Mucosa of rectum (tissue), 2 donors: ENCODE measurements at regions not wholly inside any gene's neighbourhood (a gene's known extent, or its start where the extent isn't known, plus 50 kb on each side); places are given as distances from the start of the nearest gene placed in this dataset.
A peak's percentile ranks its signal among the peaks of the same experiment; 100 is the strongest.

ENCODE experiments used
- H3K27ac ChIP-seq, 2 donors: one replicate each; pipeline ENCODE4 v1.7.0; 2013; ENCODE audit warnings: inconsistent platforms in 2 of 2, low read depth in 2 of 2, low read length in 2 of 2
- H3K27me3 ChIP-seq, 2 donors: one replicate each; pipeline ENCODE4 v1.7.0; 2013; ENCODE audit warnings: low read length in 2 of 2; ENCODE audit not compliant: control insufficient read depth in 2 of 2, insufficient read depth in 2 of 2
- H3K36me3 ChIP-seq, 2 donors: one replicate each; pipeline ENCODE4 v1.7.0; 2013; ENCODE audit warnings: low read length in 2 of 2; ENCODE audit not compliant: control insufficient read depth in 2 of 2, insufficient read depth in 2 of 2
- H3K4me1 ChIP-seq, 2 donors: one replicate each; pipeline ENCODE4 v1.7.0; 2013; ENCODE audit warnings: low read length in 2 of 2, mild to moderate bottlenecking in 1 of 2; ENCODE audit not compliant: control insufficient read depth in 2 of 2, insufficient read depth in 2 of 2
- H3K4me3 ChIP-seq, 2 donors: one replicate each; pipeline ENCODE4 v1.7.0; 2013; ENCODE audit warnings: low read length in 2 of 2
- H3K9ac ChIP-seq, 2 donors: one replicate each; pipeline ENCODE4 v1.7.0; 2013; ENCODE audit warnings: low read length in 2 of 2, low read depth in 1 of 2, mild to moderate bottlenecking in 1 of 2
- H3K9me3 ChIP-seq, 2 donors: one replicate each; pipeline ENCODE4 v1.7.0; 2013; ENCODE audit warnings: low read length in 2 of 2; ENCODE audit not compliant: control insufficient read depth in 2 of 2
- donor health status: healthy.
- donor health status: Normal muscosa, but diverticular disease.

- Histone ChIP-seq H3K4me1 (peaks cover 3 to 6% of the 10 kb centered on the region in 2 donors), H3K27me3 (peaks cover 5 to 20% of the 10 kb centered on the region in 2 donors), H3K4me3 (peak overlapping the region; percentile 88 to 90), H3K9ac (peak overlapping the region; percentile 78), H3K36me3 (no peaks in the 10 kb centered on the region), H3K9me3 (no peaks in the 10 kb centered on the region), H3K27ac (peak overlapping the region; percentile 79 to 82)
Observed at GRCh38 chr6:105992315-105992961, 93.7 kb upstream of the PRDM1 start.

- Histone ChIP-seq H3K27ac (peak overlapping the region; percentile 79 to 82), H3K4me1 (peaks cover 3 to 6% of the 10 kb centered on the region in 2 donors), H3K9me3 (no peaks in the 10 kb centered on the region), H3K4me3 (peak overlapping the region; percentile 88 to 90), H3K36me3 (no peaks in the 10 kb centered on the region), H3K27me3 (peaks cover 2 to 19% of the 10 kb centered on the region in 2 donors), H3K9ac (peak overlapping the region; percentile 78)
Observed at GRCh38 chr6:105991561-105992314, 94.4 kb upstream of the PRDM1 start.

GRCh38 chr6:105990151-105990550, 96.0 kb upstream of the PRDM1 start:
- H3K27ac ChIP-seq: no peak overlapping the region
- peaks cover 3 to 9% of the 10 kb centered on the region in 2 donors for H3K4me1 ChIP-seq
- H3K4me3 ChIP-seq: no peak overlapping the region
- H3K9ac ChIP-seq: no peak overlapping the region
- H3K9me3 ChIP-seq: no peaks in the 10 kb centered on the region
- H3K36me3 ChIP-seq: no peaks in the 10 kb centered on the region
- peaks cover 0 to 17% of the 10 kb centered on the region in 2 donors for H3K27me3 ChIP-seq

- H3K4me1 ChIP-seq: peaks cover 0 to 8% of the 10 kb centered on the region in 2 donors
- peaks cover 0 to 14% of the 10 kb centered on the region in 2 donors for H3K27me3 ChIP-seq
- H3K4me3 ChIP-seq: no peak overlapping the region
- H3K36me3 ChIP-seq: no peaks in the 10 kb centered on the region
- no peak overlapping the region for H3K27ac ChIP-seq
- no peak overlapping the region for H3K9ac ChIP-seq
- H3K9me3 ChIP-seq: no peaks in the 10 kb centered on the region
Observed at GRCh38 chr6:105988812-105989577, 97.1 kb upstream of the PRDM1 start.

- Histone ChIP-seq H3K4me3 (no peak overlapping the region), H3K27me3 (peaks cover 0 to 8% of the 10 kb centered on the region in 2 donors), H3K27ac (no peak overlapping the region)
Observed at GRCh38 chr6:105988321-105988720, 97.8 kb upstream of the PRDM1 start.

GRCh38 chr6:105987516-105987915, 98.6 kb upstream of the PRDM1 start:
- Histone ChIP-seq H3K4me3 (no peak overlapping the region), H3K27ac (no peak overlapping the region), H3K9ac (no peak overlapping the region), H3K9me3 (no peaks in the 10 kb centered on the region), H3K36me3 (no peaks in the 10 kb centered on the region), H3K27me3 (peaks cover 0 to 6% of the 10 kb centered on the region in 2 donors), H3K4me1 (peaks cover 3 to 11% of the 10 kb centered on the region in 2 donors)

More at GRCh38 chr6:105988321-105988720, 97.8 kb upstream of the PRDM1 start:
- Histone ChIP-seq H3K36me3 (no peaks in the 10 kb centered on the region), H3K4me1 (peaks cover 0 to 8% of the 10 kb centered on the region in 2 donors), H3K9me3 (no peaks in the 10 kb centered on the region), H3K9ac (no peak overlapping the region)

- H3K4me1 ChIP-seq: peaks cover 3 to 14% of the 10 kb centered on the region in 2 donors
- H3K9me3 ChIP-seq: no peaks in the 10 kb centered on the region
- no peak overlapping the region for H3K9ac ChIP-seq
- H3K4me3 ChIP-seq: no peak overlapping the region
- no peak overlapping the region for H3K27ac ChIP-seq
- peaks cover 0 to 6% of the 10 kb centered on the region in 2 donors for H3K27me3 ChIP-seq
- H3K36me3 ChIP-seq: no peaks in the 10 kb centered on the region
Observed at GRCh38 chr6:105986998-105987397, 99.1 kb upstream of the PRDM1 start.

- no peaks in the 10 kb centered on the region for H3K9me3 ChIP-seq
- no peak overlapping the region for H3K9ac ChIP-seq
- H3K36me3 ChIP-seq: no peaks in the 10 kb centered on the region
- H3K4me3 ChIP-seq: no peak overlapping the region
- H3K27me3 ChIP-seq: peaks cover 0 to 6% of the 10 kb centered on the region in 2 donors
- peaks cover 3 to 14% of the 10 kb centered on the region in 2 donors for H3K4me1 ChIP-seq
- H3K27ac ChIP-seq: no peak overlapping the region
Observed at GRCh38 chr6:105985816-105986632, 100.1 kb upstream of the PRDM1 start.

- Histone ChIP-seq H3K9me3 (no peaks in the 10 kb centered on the region), H3K4me3 (no peak overlapping the region), H3K27ac (no peak overlapping the region), H3K27me3 (peaks cover 0 to 6% of the 10 kb centered on the region in 2 donors), H3K36me3 (no peaks in the 10 kb centered on the region), H3K4me1 (peaks cover 3 to 14% of the 10 kb centered on the region in 2 donors), H3K9ac (no peak overlapping the region)
Observed at GRCh38 chr6:105985098-105985815, 100.9 kb upstream of the PRDM1 start.
